ENCODE measurements at regions not wholly inside any gene's neighbourhood (a gene's known extent, or its start where the extent isn't known, plus 50 kb on each side); places are given as distances from the start of the nearest gene placed in this dataset.
"Not testable (repeated sequence)": the region's sequence is repeated elsewhere in the genome, so short reads cannot be mapped to it uniquely, and the experiment has no call there.

- DNase-seq (ENCODE audit: low read depth): no peak
Observed at GRCh38 chr2:38483776-38484501, 106.9 kb upstream of the ATL2 start.

- not testable (repeated sequence) for DNase-seq (ENCODE audit: low read depth)
Observed at GRCh38 chr2:38482710-38483109, 105.6 kb upstream of the ATL2 start.

GRCh38 chr2:38480617-38481016 lies 103.5 kb upstream of the ATL2 start:
- DNase-seq (ENCODE audit: low read depth): no peak

- DNase-seq (ENCODE audit: low read depth): no peak
Observed at GRCh38 chr2:38477006-38477405, 99.9 kb upstream of the ATL2 start.

GRCh38 chr2:38475567-38475881 lies 98.5 kb upstream of the ATL2 start:
- no peak for DNase-seq (ENCODE audit: low read depth)

GRCh38 chr2:38474715-38475566 lies 97.9 kb upstream of the ATL2 start:
- DNase-seq (ENCODE audit: low read depth): no peak

- no peak for DNase-seq (ENCODE audit: low read depth)
Observed at GRCh38 chr2:38474021-38474456, 97.0 kb upstream of the ATL2 start.

- DNase-seq (ENCODE audit: low read depth): no peak
Observed at GRCh38 chr2:38473333-38474005, 96.4 kb upstream of the ATL2 start.

GRCh38 chr2:38470115-38470514 lies 93.0 kb upstream of the ATL2 start:
- no peak for DNase-seq (ENCODE audit: low read depth)

- DNase-seq (ENCODE audit: low read depth): no peak
Observed at GRCh38 chr2:38467768-38468455, 90.8 kb upstream of the ATL2 start.

GRCh38 chr2:38466876-38467767 lies 90.0 kb upstream of the ATL2 start:
- no peak for DNase-seq (ENCODE audit: low read depth)

GRCh38 chr2:38466409-38466808 lies 89.3 kb upstream of the ATL2 start:
- DNase-seq (ENCODE audit: low read depth): no peak

- DNase-seq (ENCODE audit: low read depth): no peak
Observed at GRCh38 chr2:38465789-38466127, 88.7 kb upstream of the ATL2 start.

- no peak for DNase-seq (ENCODE audit: low read depth)
Observed at GRCh38 chr2:38464971-38465788, 88.1 kb upstream of the ATL2 start.

- no peak for DNase-seq (ENCODE audit: low read depth)
Observed at GRCh38 chr2:38463752-38464151, 86.7 kb upstream of the ATL2 start.

- peak; percentile 55 for DNase-seq (ENCODE audit: low read depth)
Observed at GRCh38 chr2:38462121-38462661, 85.1 kb upstream of the ATL2 start.

- no peak for DNase-seq (ENCODE audit: low read depth)
Observed at GRCh38 chr2:38461470-38461869, 84.4 kb upstream of the ATL2 start.

- no peak for DNase-seq (ENCODE audit: low read depth)
Observed at GRCh38 chr2:38460313-38460712, 83.2 kb upstream of the ATL2 start.

- no peak for DNase-seq (ENCODE audit: low read depth)
Observed at GRCh38 chr2:38454081-38454480, 77.0 kb upstream of the ATL2 start.

GRCh38 chr2:38451778-38452177 lies 74.7 kb upstream of the ATL2 start:
- DNase-seq (ENCODE audit: low read depth): not testable (repeated sequence)

Data from GM04503 (cell line).